Gastroesophageal sphincter (tissue), 3 donors: ENCODE measurements at regions not wholly inside any gene's neighbourhood (a gene's known extent, or its start where the extent isn't known, plus 50 kb on each side); places are given as distances from the start of the nearest gene placed in this dataset.

Source experiments
- CTCF ChIP-seq, 4 experiments: fragments of 200-600 bp in 2 of 4; fragments of 450-650 bp in 2 of 4; sonication (generic) in 1 of 4; IDR thresholded peaks; one replicate each; pipeline ENCODE4 v1.5.1; 2017 to 2019; ENCODE audit warnings: antibody characterized with exemption in 4 of 4, mild to moderate bottlenecking in 2 of 4, moderate library complexity in 2 of 4
- POLR2AphosphoS5 ChIP-seq: sonication (generic); formaldehyde crosslinking; IDR thresholded peaks from one replicate; pipeline ENCODE4 v1.6.1; 2017; ENCODE audit warnings: antibody characterized with exemption

GRCh38 chr14:50020184-50020583 is 96.2 kb downstream of the VCPKMT start:
- no peak for TF ChIP-seq POLR2AphosphoS5
- TF ChIP-seq CTCF (IDR thresholded peaks at IDR 0.05) = no peak
